Fibroblast of villous mesenchyme (primary cell): ENCODE measurements at regions not wholly inside any gene's neighbourhood (a gene's known extent, or its start where the extent isn't known, plus 50 kb on each side); places are given as distances from the start of the nearest gene placed in this dataset.
"Not testable (repeated sequence)": the region's sequence is repeated elsewhere in the genome, so short reads cannot be mapped to it uniquely, and the experiment has no call there.

Source experiments
- DNase-seq: peaks from one replicate; pipeline ENCODE4 v3.0.0-alpha.2; 2010; ENCODE audit warnings: low read depth
- H3K4me3 ChIP-seq: 2 replicates; pipeline ENCODE4 v1.5.1; 2011; ENCODE audit warnings: low read depth, mild to moderate bottlenecking, low read length
- CTCF ChIP-seq: IDR thresholded peaks from 2 replicates; pipeline ENCODE4 v1.5.1; 2012; ENCODE audit warnings: low read depth, mild to moderate bottlenecking, low read length; ENCODE audit not compliant: insufficient read depth

- H3K4me3 ChIP-seq, result no peak overlapping the region
- DNase-seq, result no peak
- no peak for TF ChIP-seq CTCF
These were observed 94.7 kb upstream of the ZNF322 start for GRCh38 chr6:26754212-26754611.

- peak overlapping the region; percentile 6 for H3K4me3 ChIP-seq
- DNase-seq, result not testable (repeated sequence)
These were observed 95.3 kb upstream of the ZNF322 start for GRCh38 chr6:26754801-26755200.

GRCh38 chr6:26756067-26756805 is 96.7 kb upstream of the ZNF322 start:
- peak overlapping the region; percentile 14 for H3K4me3 ChIP-seq
- peak; percentile 20 for DNase-seq

GRCh38 chr6:26766203-26766902 is 106.8 kb upstream of the ZNF322 start:
- not testable (repeated sequence) for H3K4me3 ChIP-seq, DNase-seq

- not testable (repeated sequence) for H3K4me3 ChIP-seq, DNase-seq
These were observed 111.6 kb upstream of the ZNF322 start for GRCh38 chr6:26770941-26771666.

GRCh38 chr6:26773414-26773813 is 113.9 kb upstream of the ZNF322 start:
- H3K4me3 ChIP-seq, DNase-seq: not testable (repeated sequence)

- not testable (repeated sequence) for H3K4me3 ChIP-seq, DNase-seq
These were observed 121.0 kb upstream of the ZNF322 start for GRCh38 chr6:26780563-26780962.

- DNase-seq, H3K4me3 ChIP-seq: not testable (repeated sequence)
These were observed 136.1 kb upstream of the ZNF322 start for GRCh38 chr6:26795474-26796307.

- not testable (repeated sequence) for H3K4me3 ChIP-seq, DNase-seq
These were observed 140.5 kb upstream of the ZNF322 start for GRCh38 chr6:26799903-26800633.

- not testable (repeated sequence) for DNase-seq, H3K4me3 ChIP-seq
These were observed 144.2 kb upstream of the ZNF322 start for GRCh38 chr6:26803762-26804161.

GRCh38 chr6:26811486-26812116 is 152.1 kb upstream of the ZNF322 start:
- not testable (repeated sequence) for H3K4me3 ChIP-seq, DNase-seq

- H3K4me3 ChIP-seq, DNase-seq: not testable (repeated sequence)
These were observed 159.2 kb upstream of the ZNF322 start for GRCh38 chr6:26818640-26819225.

- DNase-seq, result not testable (repeated sequence)
These were observed 168.4 kb upstream of the ZNF322 start for GRCh38 chr6:26827965-26828364.

GRCh38 chr6:26829480-26829879 is 169.9 kb upstream of the ZNF322 start:
- not testable (repeated sequence) for DNase-seq, H3K4me3 ChIP-seq

More at GRCh38 chr6:26827965-26828364, 168.4 kb upstream of the ZNF322 start:
- not testable (repeated sequence) for H3K4me3 ChIP-seq

- H3K4me3 ChIP-seq, DNase-seq: not testable (repeated sequence)
These were observed 171.4 kb upstream of the ZNF322 start for GRCh38 chr6:26830992-26831391.

- not testable (repeated sequence) for DNase-seq, H3K4me3 ChIP-seq
These were observed 176.2 kb upstream of the ZNF322 start for GRCh38 chr6:26835707-26836106.
